GM12878 (cell line): ENCODE measurements at regions not wholly inside any gene's neighbourhood (a gene's known extent, or its start where the extent isn't known, plus 50 kb on each side); places are given as distances from the start of the nearest gene placed in this dataset.

ENCODE experiments used
- ATAC-seq: fragments of 200-7000 bp; cut with Tn5 transposase; 3 replicates; pipeline ENCODE4 v1.9.1; 2020; ENCODE audit warnings: mild to moderate bottlenecking, moderate library complexity
- BruUV-seq: library from RNA; stranded (reverse); fragments of 400-500 nt; replicated peaks from 2 replicates; lab custom pipeline; 2021; lab: Mats Ljungman, UMichigan
- CTCF ChIA-PET: fragments of 300-600 bp; sonication (Branson Sonifier 250); formaldehyde crosslinking; extraction: SDS; loops from one replicate; lab custom pipeline; 2021; ENCODE audit warnings: inconsistent platforms; lab: Yijun Ruan, JAX
- POLR2A ChIA-PET: fragments of 350-600 bp; formaldehyde crosslinking; extraction: SDS; loops from one replicate; lab custom pipeline; 2021; ENCODE audit warnings: inconsistent platforms; lab: Charles Lee
- RAD21 ChIA-PET: fragments of 300-600 bp; sonication (Branson Sonifier 250); formaldehyde crosslinking; loops from one replicate; lab custom pipeline; 2023; ENCODE audit warnings: antibody characterized with exemption; ENCODE audit not compliant: unreplicated experiment; lab: Charles Lee
- SMC1A ChIA-PET: fragments of 300-600 bp; sonication (Branson Sonifier 250); formaldehyde crosslinking; loops from one replicate; lab custom pipeline; 2023; ENCODE audit not compliant: unreplicated experiment, uncharacterized antibody; lab: Charles Lee
- DNase-seq: peaks from one replicate; pipeline ENCODE4 v3.0.0-alpha.2; 2011; ENCODE audit warnings: low read depth, low spot score
- FAIRE-seq: peaks from 3 replicates; lab custom pipeline; 2011; peaks lifted over from hg19 to GRCh38; lab: Jason Lieb, UNC
- H2AFZ ChIP-seq: 2 replicates; pipeline ENCODE4 v1.6.0; 2011; ENCODE audit warnings: low read depth, low read length, control low read depth; ENCODE audit not compliant: control insufficient read depth
- H3K27ac ChIP-seq: 2 replicates; pipeline ENCODE4 v1.5.1; 2011; ENCODE audit warnings: control low read depth; ENCODE audit not compliant: control insufficient read depth, insufficient read depth
- H3K27me3 ChIP-seq, 2 experiments: replicated peaks in 1 of 2; 2 replicates each; pipeline versions ENCODE4 v1.6.0 to v1.6.1; 2011; ENCODE audit warnings: low read length in 1 of 2; ENCODE audit not compliant: control insufficient read depth in 2 of 2, insufficient read depth in 2 of 2
- H3K36me3 ChIP-seq, 2 experiments: 2 replicates each; pipeline ENCODE4 v1.5.1; 2011; ENCODE audit warnings: low read length in 1 of 2; ENCODE audit not compliant: control insufficient read depth in 2 of 2, insufficient read depth in 2 of 2
- H3K4me1 ChIP-seq: 2 replicates; pipeline ENCODE4 v1.6.1; 2011; ENCODE audit warnings: mild to moderate bottlenecking, low read length, moderate library complexity, mixed read lengths; ENCODE audit not compliant: control insufficient read depth, insufficient read depth
- H3K4me2 ChIP-seq: 2 replicates; pipeline ENCODE4 v1.6.0; 2011; ENCODE audit warnings: control low read depth; ENCODE audit not compliant: control insufficient read depth, insufficient read depth
- H3K4me3 ChIP-seq: fragments of 200-600 bp; sonication (generic); 2 replicates; pipeline ENCODE4 v1.5.1; 2016
- H3K79me2 ChIP-seq: 2 replicates; pipeline ENCODE4 v1.6.0; 2011; ENCODE audit warnings: low read length; ENCODE audit not compliant: control insufficient read depth, insufficient read depth
- H3K9ac ChIP-seq: 2 replicates; pipeline ENCODE4 v1.8.0; 2011; ENCODE audit warnings: low read length, control low read depth, mixed read lengths; ENCODE audit not compliant: control insufficient read depth, insufficient read depth
- H3K9me3 ChIP-seq: replicated peaks from 3 replicates; pipeline ENCODE4 v1.5.1; 2011; ENCODE audit warnings: mild to moderate bottlenecking, low read length; ENCODE audit not compliant: control insufficient read depth, insufficient read depth
- H4K20me1 ChIP-seq: 2 replicates; pipeline ENCODE4 v1.6.0; 2011; ENCODE audit not compliant: control insufficient read depth, insufficient read depth
- CBFB ChIP-seq: IDR thresholded peaks from 2 replicates; pipeline ENCODE4 v1.6.1; 2016; ENCODE audit warnings: antibody characterized with exemption, low read depth
- CBX5 ChIP-seq: sonication (generic); IDR thresholded peaks from 2 replicates; pipeline ENCODE4 v1.6.1; 2016; ENCODE audit warnings: low read depth, moderate library complexity, mild to moderate bottlenecking, inconsistent platforms
- CREM ChIP-seq: IDR thresholded peaks from 2 replicates; pipeline ENCODE4 v1.6.1; 2014; ENCODE audit warnings: antibody characterized with exemption, low read depth
- EED ChIP-seq: sonication (generic); IDR thresholded peaks from 2 replicates; pipeline ENCODE4 v1.6.1; 2016; ENCODE audit warnings: antibody characterized with exemption, low read depth
- IKZF1 ChIP-seq: fragments of 450-650 bp; conservative IDR thresholded peaks from 2 replicates; pipeline ENCODE4 v1.6.1; 2017; ENCODE audit warnings: antibody characterized with exemption, mild to moderate bottlenecking
- IKZF2 ChIP-seq, 2 experiments: fragments of 450-650 bp; IDR thresholded peaks; 2 replicates each; pipeline ENCODE4 v1.6.1; 2017; ENCODE audit warnings: mild to moderate bottlenecking in 2 of 2, moderate library complexity in 2 of 2
- NBN ChIP-seq: fragments of 450-650 bp; IDR thresholded peaks from 2 replicates; pipeline ENCODE4 v1.6.1; 2016
- POLR2AphosphoS5 ChIP-seq: IDR thresholded peaks from 2 replicates; pipeline ENCODE4 v1.6.1; 2011; ENCODE audit warnings: mild to moderate bottlenecking, low read length, inconsistent platforms
- ZBTB4 ChIP-seq: fragments of 450-650 bp; formaldehyde crosslinking; IDR thresholded peaks from 2 replicates; pipeline ENCODE4 v1.4.0; 2022; ENCODE audit warnings: mild to moderate bottlenecking, moderate library complexity
- ZNF622 ChIP-seq: fragments of 450-650 bp; IDR thresholded peaks from 2 replicates; pipeline ENCODE4 v1.6.1; 2017; ENCODE audit warnings: mild to moderate bottlenecking, inconsistent platforms
- WGBS: methylation state at CpG from one replicate; pipeline ENCODE4 v1.1.6; 2016; ENCODE audit warnings: low lambda C conversion rate; ENCODE audit not compliant: insufficient replicate concordance, insufficient coverage; ENCODE audit errors: missing lambda C conversion rate; 5-methylcytosine and 5-hydroxymethylcytosine counted together
- in situ Hi-C: fragments of 300-500 bp; cut with MboI; formaldehyde crosslinking; loops from 9 replicates; pipeline ENCODE4 v1.14.3; 2018; ENCODE audit warnings: mixed read lengths
- intact Hi-C: fragments of 100-400 bp; cut with micrococcal nuclease; formaldehyde crosslinking; loops from one replicate; pipeline ENCODE4 v1.14.2; 2022; ENCODE audit not compliant: unreplicated experiment

- SMC1A ChIA-PET: no interaction called here
- Histone ChIP-seq H3K27ac (no peak overlapping the region), H4K20me1 (no peaks in the 10 kb centered on the region), H3K9ac (no peak overlapping the region), H3K4me3 (no peak overlapping the region), H3K79me2 (no peaks in the 10 kb centered on the region), H3K4me2 (no peak overlapping the region), H3K9me3 (no peaks in the 10 kb centered on the region), H2AFZ (no peak overlapping the region), H3K36me3 (no peaks in the 10 kb centered on the region), H3K4me1 (no peaks in the 10 kb centered on the region), H3K27me3 (peaks cover 0 to 6% of the 10 kb centered on the region in 2 experiments; a peak in 2 of 4 replicates)
- RAD21 ChIA-PET: no interaction called here
- no peak for DNase-seq
- no peak for FAIRE-seq
- in situ Hi-C loops (no loop called here), intact Hi-C loops (loop anchor here (10.0 kb wide), 1 partner anchor 368 kb away; no protein-coding TSS in a partner anchor)
- CTCF ChIA-PET: interaction anchor here (0.6 kb wide), 1 partner anchor 365 kb away, joined by 3 read pairs; no protein-coding TSS in a partner anchor
- WGBS: 34% methylated on average over 13 of the region's 13 CpGs
- POLR2A ChIA-PET: no interaction called here
- TF ChIP-seq IKZF2 (IDR thresholded peaks at IDR 0.05) (no peak), EED (no peak), CBX5 (no peak), CBFB (no peak), NBN (no peak), ZNF622 (no peak), POLR2AphosphoS5 (no peak), IKZF1 (no peak), CREM (no peak), ZBTB4 (CRISPR knock-in tag) (no peak)
- no TSS peak for BruUV-seq
- ATAC-seq: no peak
Measured at GRCh38 chr20:59452856-59453255, 151.5 kb upstream of the PHACTR3 start.
